Fibroblast of pulmonary artery (primary cell): ENCODE measurements at regions not wholly inside any gene's neighbourhood (a gene's known extent, or its start where the extent isn't known, plus 50 kb on each side); places are given as distances from the start of the nearest gene placed in this dataset.

Experiments
- DNase-seq: peaks from one replicate; pipeline ENCODE4 v3.0.0-alpha.2; 2010; ENCODE audit warnings: low read depth
- H3K4me3 ChIP-seq: replicated peaks from 2 replicates; pipeline ENCODE4 v1.5.1; 2011; ENCODE audit warnings: low read depth, mild to moderate bottlenecking, control low read depth, low read length, moderate library complexity
- TF ChIP-seq, protein P1 (sequence below): IDR thresholded peaks from 2 replicates; pipeline ENCODE4 v1.5.1; 2011; ENCODE audit warnings: mild to moderate bottlenecking, control low read depth, low read length, inconsistent platforms; ENCODE audit errors: missing control alignments

DNA sequence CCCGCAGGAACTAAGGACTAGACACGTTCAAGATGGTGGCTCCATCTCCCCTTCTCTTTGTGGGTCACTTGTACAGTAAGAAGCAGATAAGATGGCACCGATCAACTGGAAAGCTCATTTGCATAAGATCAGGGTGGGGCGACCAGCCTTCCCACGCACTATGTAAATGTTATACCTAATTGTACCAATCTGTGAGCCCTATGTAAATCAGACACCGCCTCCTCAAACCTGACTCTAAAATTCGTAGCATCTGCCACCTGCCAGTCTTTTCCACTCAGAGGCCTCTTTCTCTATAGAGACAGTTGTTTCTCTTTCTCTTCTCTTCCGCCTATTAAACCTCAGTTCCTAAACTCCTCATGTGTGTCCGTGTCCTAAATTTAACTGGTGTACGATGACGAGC is 324.5 kb downstream of the PHF14 start:
- no peak overlapping the region for H3K4me3 ChIP-seq
- TF ChIP-seq, protein P1, sequence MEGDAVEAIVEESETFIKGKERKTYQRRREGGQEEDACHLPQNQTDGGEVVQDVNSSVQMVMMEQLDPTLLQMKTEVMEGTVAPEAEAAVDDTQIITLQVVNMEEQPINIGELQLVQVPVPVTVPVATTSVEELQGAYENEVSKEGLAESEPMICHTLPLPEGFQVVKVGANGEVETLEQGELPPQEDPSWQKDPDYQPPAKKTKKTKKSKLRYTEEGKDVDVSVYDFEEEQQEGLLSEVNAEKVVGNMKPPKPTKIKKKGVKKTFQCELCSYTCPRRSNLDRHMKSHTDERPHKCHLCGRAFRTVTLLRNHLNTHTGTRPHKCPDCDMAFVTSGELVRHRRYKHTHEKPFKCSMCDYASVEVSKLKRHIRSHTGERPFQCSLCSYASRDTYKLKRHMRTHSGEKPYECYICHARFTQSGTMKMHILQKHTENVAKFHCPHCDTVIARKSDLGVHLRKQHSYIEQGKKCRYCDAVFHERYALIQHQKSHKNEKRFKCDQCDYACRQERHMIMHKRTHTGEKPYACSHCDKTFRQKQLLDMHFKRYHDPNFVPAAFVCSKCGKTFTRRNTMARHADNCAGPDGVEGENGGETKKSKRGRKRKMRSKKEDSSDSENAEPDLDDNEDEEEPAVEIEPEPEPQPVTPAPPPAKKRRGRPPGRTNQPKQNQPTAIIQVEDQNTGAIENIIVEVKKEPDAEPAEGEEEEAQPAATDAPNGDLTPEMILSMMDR = no peak
- DNase-seq = no peak

DNA sequence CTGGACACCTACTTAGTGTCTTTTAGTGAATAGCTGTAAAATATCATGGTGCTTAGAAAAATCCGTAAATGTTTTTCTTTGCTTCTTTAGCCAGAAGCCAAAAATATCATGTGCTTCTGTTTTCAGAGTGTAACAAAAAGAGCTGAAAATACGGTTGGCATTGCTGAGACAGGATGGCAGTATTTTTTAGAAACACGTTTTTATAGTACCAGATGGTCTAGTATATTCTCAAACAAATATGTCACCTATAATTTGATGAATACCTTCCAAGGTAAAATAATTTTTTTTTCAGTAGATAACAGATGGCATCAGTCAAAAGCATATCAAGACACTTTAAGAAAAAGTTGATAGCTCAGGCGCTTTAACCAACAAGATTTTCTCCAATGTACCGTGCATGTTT is 326.6 kb downstream of the PHF14 start:
- no peak for DNase-seq
- TF ChIP-seq, protein P1 = no peak
- H3K4me3 ChIP-seq = no peak overlapping the region

DNA sequence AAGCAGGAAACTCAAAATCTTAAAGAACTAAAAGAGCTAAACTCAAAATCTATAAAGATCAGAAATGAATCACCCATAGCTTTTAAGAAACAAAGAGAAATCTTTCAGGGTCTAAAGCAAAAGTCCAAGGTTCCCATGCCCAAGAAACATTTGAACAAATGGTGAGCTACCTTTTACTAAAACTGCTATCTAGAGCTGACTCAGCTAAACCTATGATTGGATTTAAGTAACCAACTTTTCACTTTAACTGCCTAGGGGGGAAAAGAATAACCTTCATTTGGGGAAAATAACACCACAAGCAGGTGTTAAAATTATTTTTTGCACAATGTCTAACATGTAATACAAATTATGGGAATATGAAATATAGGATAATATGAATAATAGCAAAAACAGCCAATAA is 328.4 kb downstream of the PHF14 start:
- no peak overlapping the region for H3K4me3 ChIP-seq
- TF ChIP-seq, protein P1 = no peak
- no peak for DNase-seq

DNA sequence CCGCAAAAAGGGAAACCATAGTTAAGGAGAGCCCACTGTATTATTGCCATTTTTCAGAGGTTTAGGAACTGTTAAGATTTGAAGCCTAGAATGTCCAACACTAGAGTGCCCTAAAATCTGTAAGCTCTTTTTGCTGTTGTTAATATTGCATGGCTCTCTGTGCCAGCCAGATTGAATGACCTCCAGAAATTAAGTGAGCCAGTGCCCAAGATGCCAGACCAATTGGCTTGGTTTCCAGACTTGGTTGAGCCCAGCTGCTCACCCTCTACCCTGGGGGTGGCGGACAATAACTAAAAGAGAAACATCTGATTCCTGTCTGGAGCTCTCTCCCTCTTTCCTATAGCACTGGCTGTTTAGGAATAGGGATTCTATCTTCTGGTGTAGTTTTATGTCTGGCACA is 340.1 kb downstream of the PHF14 start:
- TF ChIP-seq, protein P1 = no peak
- no peak for DNase-seq
- H3K4me3 ChIP-seq = no peak overlapping the region

DNA sequence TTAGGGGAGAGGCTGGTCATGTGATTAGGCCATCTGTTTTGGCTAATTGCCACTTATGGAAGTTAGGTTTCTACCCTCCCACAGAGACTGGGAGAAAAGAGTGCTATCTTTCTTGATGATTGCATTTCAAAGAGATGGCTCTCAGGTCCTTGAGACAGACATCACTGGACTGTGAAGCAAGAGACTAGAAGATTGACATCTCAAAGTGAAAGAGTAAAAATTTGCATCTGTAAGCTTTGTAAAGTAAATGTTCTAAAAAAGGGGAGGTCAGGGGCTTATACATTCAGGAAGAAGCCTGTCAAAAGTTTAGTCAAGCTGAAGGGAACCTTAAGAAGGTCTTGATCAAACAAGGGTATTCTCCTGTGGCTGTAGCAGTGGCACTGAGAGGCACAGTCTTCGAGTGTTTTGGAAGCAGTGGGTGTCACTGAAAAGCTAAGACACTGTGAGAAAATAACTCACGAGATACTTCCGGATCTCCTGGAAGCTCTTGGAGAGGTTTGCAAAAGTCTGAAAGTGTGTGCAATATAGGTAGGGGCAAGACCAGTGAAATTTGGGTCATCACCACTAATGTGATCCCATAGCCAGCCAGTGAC is 342.1 kb downstream of the PHF14 start:
- H3K4me3 ChIP-seq = no peak overlapping the region
- DNase-seq = no peak
- TF ChIP-seq, protein P1 = no peak

DNA sequence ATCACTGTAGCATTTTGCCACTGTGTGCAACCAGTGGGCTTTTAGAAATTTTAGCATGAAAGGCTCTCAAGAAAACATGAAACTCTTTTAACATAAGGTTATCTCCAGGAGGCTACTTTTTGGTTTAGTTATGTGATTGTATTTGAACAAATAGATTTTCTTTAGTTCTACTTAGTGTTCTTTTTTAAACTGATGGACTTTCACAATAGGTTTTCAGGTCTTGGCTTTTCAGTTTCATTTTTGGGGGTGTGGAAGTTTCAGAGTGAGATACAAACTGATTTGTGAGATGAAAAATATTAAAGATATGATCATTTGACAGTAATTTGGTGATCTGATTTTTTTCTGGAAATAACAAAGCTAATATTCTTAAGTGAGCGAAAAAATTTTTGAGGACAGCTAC is 344.1 kb downstream of the PHF14 start:
- no peak for DNase-seq
- TF ChIP-seq, protein P1 = no peak
- no peak overlapping the region for H3K4me3 ChIP-seq

DNA sequence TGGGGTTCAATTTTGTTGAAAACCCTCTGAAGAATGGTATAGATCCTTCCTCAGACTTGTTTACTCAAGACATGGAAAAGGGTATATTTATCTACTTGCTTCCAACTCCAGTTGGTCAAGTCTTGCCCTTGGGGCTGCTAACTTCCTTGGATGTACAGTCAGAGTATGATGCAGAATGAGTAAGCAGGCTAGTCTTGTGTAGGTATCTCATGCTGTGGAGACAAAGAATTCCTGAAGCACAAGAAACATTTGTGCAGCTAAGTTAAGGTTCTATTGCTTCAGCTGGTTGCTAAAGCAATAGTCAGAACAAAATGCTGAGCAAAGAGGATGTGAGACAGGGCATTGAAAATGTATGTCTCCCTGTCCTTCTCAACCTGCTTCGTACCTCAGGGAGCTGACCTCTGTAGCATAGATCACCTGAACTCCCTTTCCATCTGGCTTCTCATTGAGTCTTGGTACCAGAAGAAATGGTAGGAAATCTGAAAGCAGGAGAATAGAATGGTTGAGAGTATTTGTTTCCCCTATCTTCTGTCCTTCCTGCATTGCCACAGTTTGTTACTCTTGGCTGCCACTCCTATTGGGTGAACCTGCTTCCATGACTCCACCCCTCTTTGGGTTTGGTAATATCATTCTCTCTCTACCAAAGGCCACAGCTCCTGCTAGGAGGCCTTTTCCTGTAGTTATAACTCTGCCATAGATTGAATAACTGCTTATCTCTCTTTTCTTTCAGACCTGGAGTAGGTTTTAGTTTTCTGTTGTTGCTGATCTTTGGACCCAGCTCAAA is 346.0 kb downstream of the PHF14 start:
- H3K4me3 ChIP-seq = no peak overlapping the region
- no peak for DNase-seq
- TF ChIP-seq, protein P1 = no peak
